ENCODE measurements at regions not wholly inside any gene's neighbourhood (a gene's known extent, or its start where the extent isn't known, plus 50 kb on each side); places are given as distances from the start of the nearest gene placed in this dataset.

DNA sequence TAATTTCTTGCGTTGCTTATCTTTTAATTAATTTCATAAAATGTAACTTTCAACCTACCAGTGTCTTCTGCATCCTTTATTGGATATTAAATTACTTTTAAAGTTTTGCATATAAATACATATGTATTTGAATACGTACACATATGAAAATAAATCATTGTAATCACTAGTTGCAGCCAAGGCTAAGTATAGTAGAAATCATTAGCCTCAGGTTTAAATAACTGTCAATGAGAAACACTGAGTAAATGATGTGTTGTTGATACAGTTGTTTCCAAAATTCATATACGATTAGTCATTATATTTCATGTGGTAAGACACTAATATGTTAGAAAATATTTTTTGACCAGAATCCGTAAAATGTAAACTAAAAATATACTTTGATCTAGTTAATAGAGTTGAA is 1267.1 kb upstream of the PCDH20 start:
- no peak for TF ChIP-seq SUZ12 (IDR thresholded peaks at IDR 0.05; ENCODE audit: extremely low read depth, insufficient read depth, insufficient read length)
- no peak for TF ChIP-seq ZNF274 (IDR thresholded peaks at IDR 0.05; ENCODE audit: low read depth, low read length)
- TF ChIP-seq YY1 (IDR thresholded peaks at IDR 0.05; ENCODE audit: insufficient read depth, insufficient read length) = no peak
